ENCODE measurements at regions not wholly inside any gene's neighbourhood (a gene's known extent, or its start where the extent isn't known, plus 50 kb on each side); places are given as distances from the start of the nearest gene placed in this dataset.

GRCh38 chr2:188713961-188714360 lies 260.2 kb upstream of the COL3A1 start:
- Histone ChIP-seq H3K36me3 (ENCODE audit: insufficient read depth) (no peaks in the 10 kb centered on the region), H3K9ac (no peak overlapping the region), H3K79me2 (ENCODE audit: insufficient read depth, low read depth) (no peaks in the 10 kb centered on the region), H3K27ac (no peak overlapping the region), H3K27me3 (ENCODE audit: insufficient read depth, low read depth) (no peaks in the 10 kb centered on the region), H4K20me1 (ENCODE audit: insufficient read depth) (no peaks in the 10 kb centered on the region), H3K4me1 (ENCODE audit: low read depth, poor library complexity, severe bottlenecking) (no peaks in the 10 kb centered on the region), H2AFZ (ENCODE audit: low read depth) (no peak overlapping the region), H3K4me3 (IDR thresholded peaks at IDR 0.05; ENCODE audit: insufficient read depth, low read depth, low read length) (no peak overlapping the region), H3K4me2 (no peak overlapping the region)
- TF ChIP-seq CTCF (conservative IDR thresholded peaks at IDR 0.05; ENCODE audit: low read depth, low read length): no peak

GRCh38 chr2:188720811-188721605 lies 253.2 kb upstream of the COL3A1 start:
- Histone ChIP-seq H4K20me1 (ENCODE audit: insufficient read depth) (no peaks in the 10 kb centered on the region), H3K79me2 (ENCODE audit: insufficient read depth, low read depth) (no peaks in the 10 kb centered on the region), H3K4me2 (no peak overlapping the region), H3K9ac (no peak overlapping the region), H3K4me1 (ENCODE audit: low read depth, poor library complexity, severe bottlenecking) (no peaks in the 10 kb centered on the region), H3K36me3 (ENCODE audit: insufficient read depth) (no peaks in the 10 kb centered on the region), H2AFZ (ENCODE audit: low read depth) (no peak overlapping the region), H3K4me3 (IDR thresholded peaks at IDR 0.05; ENCODE audit: insufficient read depth, low read depth, low read length) (no peak overlapping the region), H3K27me3 (ENCODE audit: insufficient read depth, low read depth) (no peaks in the 10 kb centered on the region), H3K27ac (no peak overlapping the region)
- no peak for TF ChIP-seq CTCF (conservative IDR thresholded peaks at IDR 0.05; ENCODE audit: low read depth, low read length)

- no peak overlapping the region for H3K4me3 ChIP-seq (IDR thresholded peaks at IDR 0.05; ENCODE audit: insufficient read depth, low read depth, low read length)
- no peak overlapping the region for H3K4me2 ChIP-seq
- no peaks in the 10 kb centered on the region for H3K4me1 ChIP-seq (ENCODE audit: low read depth, poor library complexity, severe bottlenecking)
- no peaks in the 10 kb centered on the region for H3K27me3 ChIP-seq (ENCODE audit: insufficient read depth, low read depth)
- H2AFZ ChIP-seq (ENCODE audit: low read depth): no peak overlapping the region
- TF ChIP-seq CTCF (conservative IDR thresholded peaks at IDR 0.05; ENCODE audit: low read depth, low read length): no peak
- no peaks in the 10 kb centered on the region for H4K20me1 ChIP-seq (ENCODE audit: insufficient read depth)
- H3K79me2 ChIP-seq (ENCODE audit: insufficient read depth, low read depth): no peaks in the 10 kb centered on the region
- H3K9ac ChIP-seq: no peak overlapping the region
- H3K27ac ChIP-seq: no peak overlapping the region
- H3K36me3 ChIP-seq (ENCODE audit: insufficient read depth): no peaks in the 10 kb centered on the region
Measured at GRCh38 chr2:188721784-188722183, 252.4 kb upstream of the COL3A1 start.

GRCh38 chr2:188725746-188726360 lies 248.3 kb upstream of the COL3A1 start:
- Histone ChIP-seq H3K79me2 (ENCODE audit: insufficient read depth, low read depth) (no peaks in the 10 kb centered on the region), H3K27ac (no peak overlapping the region), H3K4me2 (no peak overlapping the region), H3K9ac (no peak overlapping the region), H3K27me3 (ENCODE audit: insufficient read depth, low read depth) (no peaks in the 10 kb centered on the region), H3K4me3 (IDR thresholded peaks at IDR 0.05; ENCODE audit: insufficient read depth, low read depth, low read length) (no peak overlapping the region), H3K4me1 (ENCODE audit: low read depth, poor library complexity, severe bottlenecking) (no peaks in the 10 kb centered on the region), H4K20me1 (ENCODE audit: insufficient read depth) (no peaks in the 10 kb centered on the region), H3K36me3 (ENCODE audit: insufficient read depth) (no peaks in the 10 kb centered on the region), H2AFZ (ENCODE audit: low read depth) (no peak overlapping the region)
- TF ChIP-seq CTCF (conservative IDR thresholded peaks at IDR 0.05; ENCODE audit: low read depth, low read length): no peak

Measured in KMS-11 (cell line).